ENCODE measurements at regions not wholly inside any gene's neighbourhood (a gene's known extent, or its start where the extent isn't known, plus 50 kb on each side); places are given as distances from the start of the nearest gene placed in this dataset.

GRCh38 chr11:92917927-92918326, 51.5 kb upstream of the MTNR1B start:
- TF ChIP-seq ETS1 (IDR thresholded peaks at IDR 0.05) (no peak), CTCF (conservative IDR thresholded peaks at IDR 0.05; ENCODE audit: low read depth in 2 of 2) (no peak), EZH2phosphoT487 (IDR thresholded peaks at IDR 0.05; ENCODE audit: unreplicated experiment) (no peak), CREB1 (CRISPR knock-in tag; IDR thresholded peaks at IDR 0.05; ENCODE audit: low read depth) (no peak), POLR2AphosphoS5 (IDR thresholded peaks at IDR 0.05; ENCODE audit: low read depth) (no peak), EZH2 (IDR thresholded peaks at IDR 0.05; ENCODE audit: low read depth, unreplicated experiment) (no peak), ZNF331 (CRISPR knock-in tag; IDR thresholded peaks at IDR 0.05; ENCODE audit: low read depth) (no peak), STAT1 (IDR thresholded peaks at IDR 0.05; ENCODE audit: unreplicated experiment) (no peak), JUNB (IDR thresholded peaks at IDR 0.05; ENCODE audit: unreplicated experiment) (no peak), NANOG (IDR thresholded peaks at IDR 0.05; ENCODE audit: borderline replicate concordance) (no peak)
- TF ChIP-seq, protein P1, sequence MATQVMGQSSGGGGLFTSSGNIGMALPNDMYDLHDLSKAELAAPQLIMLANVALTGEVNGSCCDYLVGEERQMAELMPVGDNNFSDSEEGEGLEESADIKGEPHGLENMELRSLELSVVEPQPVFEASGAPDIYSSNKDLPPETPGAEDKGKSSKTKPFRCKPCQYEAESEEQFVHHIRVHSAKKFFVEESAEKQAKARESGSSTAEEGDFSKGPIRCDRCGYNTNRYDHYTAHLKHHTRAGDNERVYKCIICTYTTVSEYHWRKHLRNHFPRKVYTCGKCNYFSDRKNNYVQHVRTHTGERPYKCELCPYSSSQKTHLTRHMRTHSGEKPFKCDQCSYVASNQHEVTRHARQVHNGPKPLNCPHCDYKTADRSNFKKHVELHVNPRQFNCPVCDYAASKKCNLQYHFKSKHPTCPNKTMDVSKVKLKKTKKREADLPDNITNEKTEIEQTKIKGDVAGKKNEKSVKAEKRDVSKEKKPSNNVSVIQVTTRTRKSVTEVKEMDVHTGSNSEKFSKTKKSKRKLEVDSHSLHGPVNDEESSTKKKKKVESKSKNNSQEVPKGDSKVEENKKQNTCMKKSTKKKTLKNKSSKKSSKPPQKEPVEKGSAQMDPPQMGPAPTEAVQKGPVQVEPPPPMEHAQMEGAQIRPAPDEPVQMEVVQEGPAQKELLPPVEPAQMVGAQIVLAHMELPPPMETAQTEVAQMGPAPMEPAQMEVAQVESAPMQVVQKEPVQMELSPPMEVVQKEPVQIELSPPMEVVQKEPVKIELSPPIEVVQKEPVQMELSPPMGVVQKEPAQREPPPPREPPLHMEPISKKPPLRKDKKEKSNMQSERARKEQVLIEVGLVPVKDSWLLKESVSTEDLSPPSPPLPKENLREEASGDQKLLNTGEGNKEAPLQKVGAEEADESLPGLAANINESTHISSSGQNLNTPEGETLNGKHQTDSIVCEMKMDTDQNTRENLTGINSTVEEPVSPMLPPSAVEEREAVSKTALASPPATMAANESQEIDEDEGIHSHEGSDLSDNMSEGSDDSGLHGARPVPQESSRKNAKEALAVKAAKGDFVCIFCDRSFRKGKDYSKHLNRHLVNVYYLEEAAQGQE (IDR thresholded peaks at IDR 0.05; ENCODE audit: unreplicated experiment) = no peak

Measured in GM23338 (cell line).